WERI-Rb-1 (cell line): ENCODE measurements at regions not wholly inside any gene's neighbourhood (a gene's known extent, or its start where the extent isn't known, plus 50 kb on each side); places are given as distances from the start of the nearest gene placed in this dataset.

Source experiments
- DNase-seq: peaks from one replicate; pipeline ENCODE4 v3.0.0-alpha.2; 2020
- H3K27ac ChIP-seq: fragments of 250-450 bp; sonication (Bioruptor Pico); 2 replicates; pipeline ENCODE4 v1.5.1; 2020; ENCODE audit warnings: mild to moderate bottlenecking, moderate library complexity
- H3K27me3 ChIP-seq: fragments of 250-450 bp; sonication (Bioruptor Pico); 2 replicates; pipeline ENCODE4 v1.5.1; 2021; ENCODE audit warnings: mild to moderate bottlenecking, low read depth, moderate library complexity; ENCODE audit not compliant: insufficient read depth, severe bottlenecking
- H3K36me3 ChIP-seq: fragments of 250-450 bp; sonication (Bioruptor Pico); 2 replicates; pipeline ENCODE4 v1.5.1; 2020; ENCODE audit warnings: mild to moderate bottlenecking, moderate library complexity
- H3K4me3 ChIP-seq: 2 replicates; pipeline ENCODE4 v1.5.1; 2011; ENCODE audit warnings: low read depth, mild to moderate bottlenecking, control low read depth, low read length
- H3K9me3 ChIP-seq: fragments of 250-450 bp; sonication (Bioruptor Pico); 2 replicates; pipeline ENCODE4 v1.5.1; 2021; ENCODE audit warnings: mild to moderate bottlenecking, moderate library complexity; ENCODE audit not compliant: severe bottlenecking
- CTCF ChIP-seq: IDR thresholded peaks from 2 replicates; pipeline ENCODE4 v1.5.1; 2011; ENCODE audit warnings: low read depth, mild to moderate bottlenecking, control low read depth, inconsistent platforms, low read length

GRCh38 chr11:45517171-45517770 is 148.2 kb downstream of the CHST1 start:
- Histone ChIP-seq H3K36me3 (no peaks in the 10 kb centered on the region), H3K4me3 (no peak overlapping the region), H3K27me3 (no peaks in the 10 kb centered on the region), H3K9me3 (no peaks in the 10 kb centered on the region), H3K27ac (no peak overlapping the region)
- TF ChIP-seq CTCF, result no peak
- DNase-seq, result no peak

- DNase-seq, result no peak
- H3K9me3 ChIP-seq, result no peaks in the 10 kb centered on the region
- no peak for TF ChIP-seq CTCF
- H3K4me3 ChIP-seq, result no peak overlapping the region
- no peak overlapping the region for H3K27ac ChIP-seq
- H3K27me3 ChIP-seq, result no peaks in the 10 kb centered on the region
- H3K36me3 ChIP-seq, result no peaks in the 10 kb centered on the region
Measured at GRCh38 chr11:45513821-45514340, 151.5 kb downstream of the CHST1 start.

DNA sequence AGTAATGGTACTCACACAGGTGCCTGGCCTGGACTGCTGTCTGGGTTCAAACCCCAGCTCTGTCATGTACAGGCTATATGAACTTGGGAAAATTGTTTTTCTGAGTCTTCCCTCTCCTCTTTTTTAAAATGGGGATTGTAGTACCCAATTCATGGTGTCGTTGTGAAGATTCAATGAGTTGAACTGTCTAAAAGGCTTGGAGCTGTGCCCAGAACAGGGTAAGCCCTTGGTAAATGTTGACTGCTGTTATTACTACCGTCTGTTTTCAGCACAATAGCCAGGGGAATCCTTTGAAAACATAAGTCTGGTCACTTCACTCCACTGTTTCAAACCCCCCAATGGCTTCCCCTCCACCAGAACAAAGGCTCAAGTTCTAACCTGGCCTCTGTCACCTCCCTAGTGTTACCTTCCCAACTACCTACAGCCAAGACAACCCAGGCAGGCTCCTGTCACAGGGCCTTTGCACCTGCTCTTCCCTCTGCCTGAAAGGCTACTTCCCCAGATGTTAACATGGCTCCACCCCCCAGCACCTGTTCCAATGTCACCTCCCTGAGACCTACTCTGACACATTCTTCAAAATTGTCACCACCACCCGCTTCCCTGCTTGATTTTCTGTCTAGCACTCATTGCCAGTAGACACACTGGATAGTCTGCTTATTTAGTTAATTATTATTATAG is 152.8 kb downstream of the CHST1 start:
- DNase-seq, result no peak
- Histone ChIP-seq H3K27ac (no peak overlapping the region), H3K9me3 (no peaks in the 10 kb centered on the region), H3K36me3 (no peaks in the 10 kb centered on the region), H3K4me3 (no peak overlapping the region), H3K27me3 (no peaks in the 10 kb centered on the region)
- no peak for TF ChIP-seq CTCF

DNA sequence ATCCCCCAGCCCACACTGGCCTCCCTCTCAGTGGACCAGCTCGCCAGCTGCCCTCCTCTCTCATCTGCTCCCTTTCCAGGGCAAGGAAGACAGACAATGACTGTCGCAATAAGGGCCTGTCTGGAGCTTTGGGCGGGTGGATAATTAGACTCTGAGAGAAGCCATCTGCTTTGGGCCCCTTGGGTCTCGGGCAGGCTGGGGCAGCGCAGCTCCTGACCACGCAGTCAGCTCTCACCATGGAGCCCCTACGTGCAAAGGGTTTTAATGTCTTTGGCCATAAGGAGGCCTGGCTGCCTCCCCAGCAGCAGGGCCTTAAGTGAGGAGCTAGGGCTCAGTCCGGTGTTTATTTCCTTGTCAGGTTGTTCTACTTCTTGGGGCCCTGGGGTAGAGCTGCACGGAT is 153.9 kb downstream of the CHST1 start:
- H3K36me3 ChIP-seq, result no peaks in the 10 kb centered on the region
- no peak overlapping the region for H3K4me3 ChIP-seq

DNA sequence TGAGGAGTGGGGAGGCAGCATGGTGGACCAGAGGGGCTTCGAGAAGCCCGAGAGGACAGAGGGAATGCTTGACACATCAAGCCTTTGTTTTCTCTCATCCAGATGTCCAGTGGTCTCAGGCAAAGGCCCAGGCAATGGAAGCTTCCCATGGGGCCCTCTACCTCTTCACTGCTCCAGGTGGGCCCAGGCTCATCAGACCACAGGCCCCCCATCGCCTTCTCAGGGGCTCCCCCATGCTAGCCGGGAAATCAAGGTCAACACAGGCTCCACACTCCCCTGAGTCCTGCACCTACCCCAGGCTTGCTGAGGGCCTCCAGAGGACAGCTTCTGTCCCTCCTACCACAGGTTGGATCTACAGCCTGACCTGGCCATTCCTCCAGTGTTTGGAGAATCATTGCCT is 157.5 kb downstream of the CHST1 start:
- no peak overlapping the region for H3K4me3 ChIP-seq
- DNase-seq, result no peak
- no peaks in the 10 kb centered on the region for H3K9me3 ChIP-seq
- H3K27me3 ChIP-seq, result no peaks in the 10 kb centered on the region
- no peak for TF ChIP-seq CTCF
- no peaks in the 10 kb centered on the region for H3K36me3 ChIP-seq
- H3K27ac ChIP-seq, result no peak overlapping the region

More for the DNA sequence above, 153.9 kb downstream of the CHST1 start:
- DNase-seq, result peak; percentile 53
- TF ChIP-seq CTCF, result no peak
- Histone ChIP-seq H3K27me3 (no peaks in the 10 kb centered on the region), H3K9me3 (no peaks in the 10 kb centered on the region), H3K27ac (peak overlapping the region; percentile 44)
